ENCODE measurements at regions not wholly inside any gene's neighbourhood (a gene's known extent, or its start where the extent isn't known, plus 50 kb on each side); places are given as distances from the start of the nearest gene placed in this dataset.

DNA sequence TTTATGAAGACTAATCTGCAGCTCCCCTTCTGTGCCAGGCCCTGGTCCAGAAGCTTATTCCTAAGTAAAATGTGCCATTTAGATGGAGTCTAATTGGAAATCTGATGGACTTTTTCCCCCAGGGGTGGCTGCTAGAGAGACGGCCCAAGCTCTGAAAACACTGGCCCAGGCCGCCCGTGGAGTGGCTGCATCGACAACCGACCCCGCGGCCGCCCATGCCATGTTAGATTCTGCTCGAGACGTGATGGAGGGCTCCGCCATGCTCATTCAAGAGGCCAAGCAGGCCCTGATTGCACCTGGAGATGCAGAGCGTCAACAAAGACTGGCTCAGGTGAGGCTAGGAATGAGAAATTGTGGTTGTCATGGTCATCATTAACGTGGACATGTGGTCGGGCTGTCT, 305.8 kb upstream of the TPM1 start:
- TF ChIP-seq, protein P1, sequence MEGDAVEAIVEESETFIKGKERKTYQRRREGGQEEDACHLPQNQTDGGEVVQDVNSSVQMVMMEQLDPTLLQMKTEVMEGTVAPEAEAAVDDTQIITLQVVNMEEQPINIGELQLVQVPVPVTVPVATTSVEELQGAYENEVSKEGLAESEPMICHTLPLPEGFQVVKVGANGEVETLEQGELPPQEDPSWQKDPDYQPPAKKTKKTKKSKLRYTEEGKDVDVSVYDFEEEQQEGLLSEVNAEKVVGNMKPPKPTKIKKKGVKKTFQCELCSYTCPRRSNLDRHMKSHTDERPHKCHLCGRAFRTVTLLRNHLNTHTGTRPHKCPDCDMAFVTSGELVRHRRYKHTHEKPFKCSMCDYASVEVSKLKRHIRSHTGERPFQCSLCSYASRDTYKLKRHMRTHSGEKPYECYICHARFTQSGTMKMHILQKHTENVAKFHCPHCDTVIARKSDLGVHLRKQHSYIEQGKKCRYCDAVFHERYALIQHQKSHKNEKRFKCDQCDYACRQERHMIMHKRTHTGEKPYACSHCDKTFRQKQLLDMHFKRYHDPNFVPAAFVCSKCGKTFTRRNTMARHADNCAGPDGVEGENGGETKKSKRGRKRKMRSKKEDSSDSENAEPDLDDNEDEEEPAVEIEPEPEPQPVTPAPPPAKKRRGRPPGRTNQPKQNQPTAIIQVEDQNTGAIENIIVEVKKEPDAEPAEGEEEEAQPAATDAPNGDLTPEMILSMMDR (IDR thresholded peaks at IDR 0.05), result no peak
- no peak for TF ChIP-seq POLR2A (IDR thresholded peaks at IDR 0.05)

All from body of pancreas (tissue), 4 donors.